GM19328 (cell line): ENCODE measurements at regions not wholly inside any gene's neighbourhood (a gene's known extent, or its start where the extent isn't known, plus 50 kb on each side); places are given as distances from the start of the nearest gene placed in this dataset.

ENCODE experiments used
- ATAC-seq: cut with Tn5 transposase; IDR thresholded peaks from one replicate; pipeline ENCODE4 v1.9.1; 2021; ENCODE audit warnings: mild to moderate bottlenecking, moderate library complexity; ENCODE audit not compliant: unreplicated experiment

DNA sequence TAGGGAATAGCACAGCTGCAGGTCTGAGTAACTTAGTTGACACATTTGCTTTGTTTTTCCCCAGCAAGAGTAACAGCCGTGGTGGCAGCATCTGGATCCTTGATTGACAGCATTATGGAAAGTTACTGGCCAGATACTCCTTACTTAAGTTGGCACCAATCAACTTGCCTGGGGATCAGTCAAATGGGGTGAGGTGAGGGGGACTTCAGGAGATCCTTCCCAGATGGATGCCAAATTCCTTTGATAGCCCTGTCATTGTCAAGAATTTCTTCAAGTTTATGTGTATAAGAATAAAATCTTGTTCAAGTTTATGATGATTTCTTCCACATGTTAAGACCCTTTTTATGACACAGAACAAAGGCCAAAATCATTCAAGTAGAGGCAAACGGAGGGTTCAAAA is 618.4 kb downstream of the SLC6A15 start:
- no peak for ATAC-seq

DNA sequence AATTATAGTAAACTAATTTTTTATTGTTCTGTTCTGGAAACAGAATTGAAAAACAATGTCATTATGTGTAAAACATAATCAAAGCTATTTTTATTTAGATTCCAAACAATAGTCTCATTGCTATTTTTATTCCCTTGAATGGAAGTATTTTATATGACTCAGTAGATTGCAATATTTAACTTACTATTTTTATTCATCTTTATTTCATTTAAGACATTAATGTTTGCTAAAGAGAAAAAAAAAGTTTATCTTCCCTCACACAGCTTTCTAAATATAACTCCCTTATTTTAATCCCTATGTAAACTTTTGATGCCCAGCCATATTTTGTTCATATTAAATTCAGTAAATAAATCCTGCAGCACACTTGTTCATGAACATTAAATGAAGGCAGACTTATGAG is 622.4 kb downstream of the SLC6A15 start:
- ATAC-seq = no peak

DNA sequence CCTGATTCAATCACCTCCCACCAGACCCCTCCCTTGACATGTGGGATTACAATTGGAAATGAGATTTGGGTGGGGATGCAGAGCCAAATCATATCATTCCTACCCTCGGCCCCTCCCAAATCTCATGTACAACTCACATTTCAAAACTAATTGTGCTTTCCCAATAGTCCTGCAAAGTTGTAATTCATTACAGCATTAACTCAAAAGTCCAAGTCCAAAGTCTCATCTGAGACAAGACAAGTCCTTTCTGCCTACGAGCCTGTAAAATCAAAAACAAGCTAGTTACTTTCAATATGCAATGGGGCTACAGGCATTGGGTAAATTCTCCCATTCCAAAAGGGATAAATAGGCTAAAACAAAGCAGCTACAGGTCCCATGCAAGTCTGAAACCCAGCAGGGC is 634.6 kb downstream of the SLC6A15 start:
- ATAC-seq = no peak

DNA sequence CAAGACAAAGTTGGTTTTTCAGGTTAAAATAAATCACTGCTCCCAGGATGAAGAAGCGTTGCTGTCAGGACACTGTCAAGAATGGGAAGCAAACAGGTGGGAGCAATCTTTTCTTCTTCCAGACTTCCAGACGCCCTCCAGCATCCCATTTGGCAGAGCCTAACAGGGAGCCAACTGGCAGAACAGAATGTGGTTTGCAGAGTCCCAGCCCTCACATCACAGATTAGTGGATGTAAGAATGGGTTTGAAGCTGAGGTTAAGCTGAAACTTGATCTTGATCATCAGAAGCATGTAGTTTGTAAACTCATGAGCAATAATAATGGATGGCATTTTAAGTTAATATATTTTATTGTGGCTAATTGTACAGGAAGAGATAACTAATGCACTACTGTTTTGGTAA is 636.4 kb downstream of the SLC6A15 start:
- no peak for ATAC-seq

DNA sequence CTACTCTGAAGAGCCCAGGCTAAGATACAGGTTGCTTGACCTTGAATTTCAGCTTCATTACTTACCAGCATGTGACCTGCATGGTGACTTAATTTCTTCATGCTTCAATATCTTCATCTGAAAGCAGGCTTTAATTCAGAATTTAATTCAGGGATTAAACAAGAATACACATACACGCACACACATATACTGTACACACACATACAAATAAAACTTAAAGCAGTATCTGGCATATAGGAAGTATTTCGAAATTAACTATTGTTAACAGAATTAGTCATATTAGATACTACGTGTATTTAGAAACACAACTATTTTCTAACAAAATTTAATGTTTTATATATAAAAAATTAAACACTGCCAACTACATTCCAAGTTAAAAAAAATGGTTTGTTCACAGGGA is 640.3 kb downstream of the SLC6A15 start:
- no peak for ATAC-seq

DNA sequence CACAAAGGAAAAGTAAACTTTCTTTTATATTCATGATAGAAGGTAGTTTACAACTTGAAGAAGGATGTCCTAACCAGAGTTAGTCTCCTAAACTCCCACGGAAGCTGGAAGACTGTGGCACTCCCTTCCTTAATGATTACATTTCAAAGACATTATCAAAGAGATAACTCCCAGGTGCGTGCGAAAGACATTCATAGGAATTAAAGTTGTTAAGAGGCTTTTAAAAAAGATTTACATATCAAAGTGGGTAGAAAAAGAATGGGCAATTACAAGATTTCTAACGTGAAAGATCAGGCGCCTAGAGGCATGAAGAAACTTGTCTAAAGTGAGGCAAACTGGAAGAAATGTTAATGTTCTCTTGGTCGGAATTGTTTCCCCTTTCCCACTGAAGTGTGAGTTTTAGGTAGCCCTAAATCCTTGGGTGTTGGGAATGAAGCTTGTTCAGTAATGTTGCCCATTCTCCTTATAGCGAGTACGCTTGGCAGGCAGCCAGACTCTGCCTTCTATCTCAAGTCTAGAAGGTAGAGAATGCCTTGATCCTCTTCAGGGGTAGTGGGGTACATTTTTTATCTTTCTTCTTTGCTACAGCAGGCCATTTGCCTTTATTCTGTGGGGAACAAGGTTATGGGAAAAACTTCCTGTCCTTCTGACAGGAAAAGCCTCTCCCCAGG is 642.0 kb downstream of the SLC6A15 start:
- no peak for ATAC-seq

DNA sequence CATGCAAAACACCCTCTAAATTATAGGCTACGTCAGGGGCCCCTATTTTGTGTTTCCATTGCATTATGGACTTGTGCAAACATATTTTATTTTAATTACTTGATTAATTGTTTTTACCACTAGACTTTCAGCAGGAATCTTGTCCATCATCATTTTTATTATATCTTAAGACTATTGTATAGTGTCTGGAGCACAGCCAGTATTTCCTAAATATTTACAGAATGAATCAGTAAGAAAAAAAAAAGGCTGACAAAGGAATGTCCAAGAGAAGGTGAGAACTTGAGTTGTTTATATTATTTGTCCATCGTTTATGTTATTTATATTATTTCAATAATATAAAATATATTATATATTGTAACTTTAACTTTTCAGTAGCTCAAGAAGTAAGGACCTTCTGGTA is 664.7 kb downstream of the SLC6A15 start:
- ATAC-seq = no peak

DNA sequence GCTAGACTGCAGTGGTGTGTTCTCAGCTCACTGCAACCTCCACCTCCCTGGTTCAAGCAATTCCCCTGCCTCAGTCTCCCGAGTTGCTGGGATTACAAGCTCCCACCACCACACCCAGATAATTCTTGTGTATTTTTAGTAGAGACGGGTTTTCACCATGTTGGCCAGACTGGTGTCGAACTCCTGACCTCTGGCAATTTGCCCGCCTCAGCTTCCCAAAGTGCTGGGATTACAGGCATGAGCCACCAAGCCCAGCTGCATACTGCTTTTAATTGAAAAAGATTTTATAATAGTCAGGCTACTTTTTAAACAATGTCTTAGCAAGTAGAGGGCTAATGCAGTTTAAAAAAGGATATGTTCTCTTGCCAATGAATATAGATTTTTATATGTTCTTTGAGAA is 668.9 kb downstream of the SLC6A15 start:
- ATAC-seq = no peak

DNA sequence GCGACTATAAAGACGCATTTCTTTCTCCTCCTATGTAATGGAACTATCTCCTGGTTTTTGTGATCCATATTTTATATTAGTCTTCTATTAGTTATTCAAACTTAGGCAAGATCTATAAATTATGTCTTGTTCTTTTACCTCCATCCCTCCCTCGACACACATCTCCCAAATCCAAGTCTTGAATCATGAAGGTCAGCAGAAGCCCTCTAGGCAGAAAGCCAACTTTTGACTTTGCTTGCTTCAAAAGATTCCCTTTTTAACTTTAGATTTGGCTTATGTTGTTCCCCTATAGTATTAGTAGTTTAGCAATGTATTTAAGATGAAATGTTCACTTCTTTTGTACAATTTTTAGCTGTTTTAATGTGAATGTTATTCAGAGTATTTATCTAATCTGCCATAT is 689.8 kb downstream of the SLC6A15 start:
- ATAC-seq = no peak

DNA sequence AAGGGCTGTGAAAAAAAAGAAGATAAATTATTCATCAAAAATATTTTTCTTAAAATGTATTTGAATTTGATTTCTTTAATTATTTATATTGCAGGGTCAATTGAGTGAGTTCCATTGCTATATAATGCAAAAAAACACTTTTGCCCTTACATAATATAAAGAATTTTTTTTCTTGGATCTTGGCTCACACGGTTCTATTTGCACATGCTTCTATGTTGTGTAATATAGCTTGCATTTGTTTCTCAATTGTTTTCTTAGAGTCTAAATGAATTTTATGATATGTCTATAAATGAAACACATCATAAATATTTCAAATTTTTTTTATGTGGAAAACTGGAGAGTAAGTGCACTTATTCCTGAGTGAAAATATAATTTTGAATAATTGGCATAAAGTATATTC is 694.2 kb downstream of the SLC6A15 start:
- ATAC-seq = no peak

DNA sequence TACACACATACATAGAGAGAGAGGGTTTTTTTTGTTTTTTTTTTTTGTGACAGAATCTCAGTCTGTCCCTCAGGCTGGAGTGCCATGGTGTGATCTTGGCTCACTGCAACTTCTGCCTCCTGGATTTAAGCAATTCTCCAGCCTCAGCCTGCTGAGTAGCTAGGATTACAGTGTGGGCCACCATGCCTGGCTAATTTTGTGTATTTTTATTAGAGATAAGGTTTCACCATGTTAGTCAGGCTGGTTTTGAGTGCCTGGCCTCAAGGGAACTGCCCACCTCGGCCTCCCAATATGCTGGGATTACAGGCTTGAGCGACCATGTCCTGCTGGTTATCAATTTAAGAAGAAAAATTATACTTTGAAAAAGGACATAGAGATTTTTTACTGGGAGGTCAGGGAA is 710.6 kb downstream of the SLC6A15 start:
- no peak for ATAC-seq

DNA sequence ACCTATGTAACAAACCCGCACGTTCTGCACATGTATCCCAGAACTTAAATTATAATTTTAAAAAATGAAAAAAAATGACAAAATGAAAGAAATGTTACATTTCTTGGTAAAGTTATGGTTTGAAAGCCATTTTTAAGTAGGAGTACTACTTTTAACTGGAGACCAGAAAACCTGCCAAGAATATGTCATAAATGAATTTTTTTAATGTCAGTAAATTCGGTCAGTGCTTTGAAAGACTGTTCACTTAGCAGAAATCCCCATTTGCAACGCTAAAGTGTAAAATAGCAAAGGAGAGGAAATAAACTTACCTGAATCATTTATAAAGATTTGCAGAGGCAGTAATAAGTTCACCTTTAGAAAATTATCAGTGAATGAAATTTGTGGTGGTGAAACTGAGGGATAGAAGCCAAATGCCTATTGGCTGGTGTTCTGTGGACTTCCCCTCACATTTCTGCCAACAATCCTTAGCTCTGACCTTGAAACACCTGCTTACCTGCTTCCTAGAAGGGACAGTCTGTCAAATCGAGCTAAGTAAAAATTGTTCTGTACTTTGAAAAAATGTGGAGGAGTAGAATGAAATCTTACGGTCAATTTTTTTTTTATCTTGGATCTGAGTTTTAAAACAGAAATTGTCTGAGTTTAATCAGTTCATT is 714.2 kb downstream of the SLC6A15 start:
- ATAC-seq = no peak

DNA sequence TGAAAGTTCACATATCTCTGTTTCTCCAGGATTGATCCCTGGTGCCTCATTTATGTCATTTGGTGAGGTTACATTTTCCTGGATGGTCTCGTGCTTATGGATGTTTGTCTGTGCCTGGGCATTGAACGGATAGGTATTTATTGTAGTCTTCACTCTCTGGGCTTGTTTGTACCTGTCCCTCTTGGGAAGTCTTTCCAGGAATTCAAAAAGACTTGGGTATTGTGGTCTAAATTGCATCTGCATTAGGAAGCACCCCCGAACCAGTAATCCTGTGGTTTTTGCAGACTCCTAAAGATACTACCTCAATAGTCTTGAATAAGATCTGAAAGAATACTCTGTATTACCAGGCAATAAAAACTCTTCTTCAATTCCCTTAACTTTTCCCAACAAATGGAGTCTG is 720.8 kb downstream of the SLC6A15 start:
- no peak for ATAC-seq

DNA sequence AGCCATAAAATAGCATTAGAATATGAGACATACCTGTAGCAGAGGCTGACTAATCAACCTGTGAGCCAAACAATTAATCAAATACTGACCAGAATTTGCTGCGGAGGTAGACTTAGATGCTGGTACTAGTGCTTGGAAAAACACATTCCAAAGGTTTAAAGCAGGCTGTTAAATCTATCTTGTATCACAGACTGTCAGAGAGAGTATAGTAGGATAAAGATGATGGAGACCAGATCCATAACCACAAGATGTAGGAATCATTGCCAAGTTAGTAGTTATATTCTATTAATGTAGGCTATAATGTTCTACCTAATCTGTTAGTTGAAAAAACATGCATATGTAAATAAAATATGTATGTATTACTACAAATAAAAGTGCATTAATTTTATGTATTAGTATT is 726.2 kb downstream of the SLC6A15 start:
- ATAC-seq = no peak

DNA sequence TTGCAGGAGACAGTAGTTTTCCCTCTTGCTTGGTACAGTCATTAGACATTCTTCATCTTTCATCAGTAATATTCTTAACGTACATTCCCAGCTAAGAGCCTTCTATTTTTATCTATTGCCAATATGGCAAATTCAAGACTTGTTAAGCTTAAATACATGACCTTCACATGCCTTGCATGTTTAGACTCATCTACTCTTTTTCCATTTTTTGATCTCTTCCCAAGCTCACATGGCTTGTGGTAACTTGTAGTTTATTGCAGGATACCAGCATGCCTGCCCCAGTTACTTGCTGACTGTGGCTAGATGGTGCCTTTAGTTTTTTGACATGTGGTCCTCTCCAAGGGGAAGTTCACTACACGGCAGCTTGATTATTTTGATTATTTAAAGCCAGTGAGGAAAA is 729.0 kb downstream of the SLC6A15 start:
- no peak for ATAC-seq

DNA sequence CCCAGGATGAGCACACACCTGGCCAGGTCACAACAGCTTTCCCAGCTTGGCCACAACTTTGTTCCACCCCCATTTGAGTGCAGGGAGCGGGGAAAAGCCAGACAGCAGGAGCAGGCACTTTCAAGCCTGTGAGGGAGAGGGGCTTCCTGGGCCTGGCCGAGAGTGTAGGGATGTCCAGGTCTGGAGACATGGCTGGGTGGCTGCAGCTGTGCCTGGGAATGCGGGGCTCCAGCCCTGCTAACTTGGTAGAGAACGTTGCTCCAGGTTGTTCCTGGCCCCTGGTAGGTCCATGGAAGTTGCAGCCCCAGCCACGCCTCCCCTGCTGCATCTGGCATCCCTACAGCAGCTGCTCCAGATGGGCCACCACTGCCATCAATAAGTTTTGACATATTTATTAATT is 738.5 kb downstream of the SLC6A15 start:
- no peak for ATAC-seq

DNA sequence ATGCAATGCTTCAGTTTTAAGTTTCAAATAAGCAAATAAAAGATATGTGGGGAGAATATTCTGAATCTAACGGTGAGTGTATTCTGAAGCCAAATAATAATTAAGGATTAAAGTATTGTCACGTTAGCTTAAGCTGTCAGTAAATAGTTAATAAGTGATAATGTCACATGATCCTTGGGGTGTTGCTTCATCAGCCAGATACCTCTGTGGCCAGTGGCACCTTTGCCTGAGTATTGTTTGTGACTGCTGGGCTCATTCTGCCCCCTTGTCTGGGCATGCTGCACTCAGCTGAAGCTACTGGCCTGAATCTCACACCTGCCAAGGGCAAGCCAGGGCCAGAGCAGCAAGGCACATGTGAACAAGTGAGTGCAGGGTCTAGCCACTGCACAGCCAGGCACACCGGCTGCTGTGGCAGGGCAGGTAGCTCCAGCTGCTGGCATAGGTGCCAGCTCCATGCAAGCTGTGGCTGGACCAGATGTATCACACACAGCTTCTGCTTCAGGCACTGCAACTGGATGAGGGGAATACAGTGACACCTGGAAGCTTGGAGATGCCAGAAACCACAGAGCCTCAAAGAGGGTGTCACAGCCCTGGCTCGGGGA is 739.7 kb downstream of the SLC6A15 start:
- ATAC-seq = no peak

DNA sequence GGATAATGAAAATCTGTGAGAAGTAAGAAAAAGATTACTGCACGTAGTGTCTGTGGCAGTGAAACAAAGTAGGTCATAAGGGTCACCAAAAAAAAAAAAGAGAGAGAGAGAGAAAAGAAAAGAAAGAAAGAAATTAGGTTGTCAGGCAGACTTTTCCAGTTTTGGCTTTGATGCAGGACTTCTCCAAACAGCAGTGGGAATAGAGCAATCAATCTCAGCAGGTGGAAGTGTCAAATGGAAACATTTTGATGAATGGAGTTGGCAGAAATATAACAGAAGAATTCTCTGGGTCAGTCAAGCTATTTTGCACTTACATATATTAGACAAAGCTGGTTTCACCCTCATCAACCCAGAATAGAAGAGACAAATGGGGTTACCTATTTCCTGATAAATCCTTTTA is 745.8 kb downstream of the SLC6A15 start:
- ATAC-seq = no peak

DNA sequence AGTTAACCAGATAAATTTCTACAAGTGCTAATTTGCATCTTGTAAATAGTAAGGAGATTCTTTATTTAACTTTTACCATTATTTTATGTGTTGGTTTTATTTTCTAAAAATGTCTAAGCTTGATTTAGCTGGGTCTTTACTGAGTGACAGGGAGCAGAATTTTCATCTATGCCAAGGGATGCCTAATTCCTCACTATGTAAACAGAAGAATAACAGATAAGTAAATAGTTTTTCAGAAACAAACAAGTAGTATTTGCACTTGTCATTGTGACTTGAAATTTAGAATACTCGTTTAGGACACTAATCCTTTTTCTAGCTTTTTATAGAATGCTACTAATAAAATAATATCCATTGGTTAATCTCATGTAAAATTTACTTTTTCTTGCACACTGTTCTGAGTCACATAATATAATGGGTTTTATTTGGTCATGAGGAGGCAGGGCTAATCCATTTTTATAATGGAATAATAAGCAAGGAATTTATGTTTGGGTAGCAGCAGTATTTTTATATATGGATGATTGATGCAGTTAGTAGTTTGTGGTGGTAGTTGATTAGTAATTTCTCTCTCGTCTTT is 746.5 kb downstream of the SLC6A15 start:
- no peak for ATAC-seq

DNA sequence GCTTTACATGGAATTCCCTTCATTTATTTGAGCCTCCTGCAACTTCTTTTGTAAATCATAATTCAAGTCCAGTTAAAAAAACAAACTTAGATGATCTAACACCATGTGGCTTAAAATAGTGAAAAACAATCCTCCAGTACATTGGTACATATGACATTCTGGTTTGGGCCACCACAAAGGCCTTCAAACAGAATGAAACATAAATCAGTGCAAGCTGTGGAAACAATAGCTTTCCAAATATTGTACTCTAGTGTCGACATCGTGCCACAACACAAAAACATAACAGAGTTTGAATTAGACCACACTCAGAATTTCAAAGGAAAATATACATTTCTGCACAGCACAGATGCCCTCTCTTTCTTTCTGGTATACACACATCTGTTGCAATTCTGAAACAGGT is 751.3 kb downstream of the SLC6A15 start:
- ATAC-seq = no peak

DNA sequence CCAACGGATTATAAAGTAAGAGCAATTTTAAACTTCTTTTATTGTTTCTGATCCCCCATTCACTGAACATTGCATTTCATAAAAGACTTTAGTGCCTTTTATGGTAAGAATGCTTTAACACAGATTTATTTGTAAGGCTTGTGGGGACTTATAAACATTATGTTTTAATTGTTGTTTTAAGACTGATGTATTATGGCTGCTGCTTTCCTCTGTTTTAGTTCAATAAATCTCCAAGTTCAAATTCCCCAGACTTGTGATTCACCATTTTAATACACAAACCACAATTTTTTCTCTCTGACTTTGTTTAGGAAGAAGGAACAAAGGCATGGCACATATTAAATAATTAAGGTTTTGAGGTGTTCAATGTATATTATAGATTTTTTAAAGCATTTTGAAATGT is 753.3 kb downstream of the SLC6A15 start:
- ATAC-seq = no peak

DNA sequence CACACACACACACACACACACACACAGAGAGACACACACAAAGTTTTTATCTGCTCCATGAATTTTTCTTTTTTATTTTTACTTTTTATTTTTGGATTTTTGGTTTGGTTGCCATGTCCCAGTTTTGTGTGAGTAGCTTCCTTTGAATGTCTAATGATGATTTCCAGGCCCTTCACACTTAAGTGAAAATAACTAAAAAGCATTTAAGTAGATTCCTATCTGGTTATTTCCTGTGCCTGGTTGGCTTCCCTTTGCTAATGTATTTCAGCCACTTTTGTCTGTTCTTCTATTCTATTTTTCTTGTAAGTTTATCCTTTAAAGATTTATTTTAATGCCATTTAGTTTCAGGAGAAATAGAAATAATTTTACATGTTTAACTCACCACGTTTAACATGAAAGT is 755.4 kb downstream of the SLC6A15 start:
- no peak for ATAC-seq
